Hepatocyte (in vitro differentiated cells): ENCODE measurements at regions not wholly inside any gene's neighbourhood (a gene's known extent, or its start where the extent isn't known, plus 50 kb on each side); places are given as distances from the start of the nearest gene placed in this dataset.

Experiments used
- DNase-seq: peaks from one replicate; pipeline ENCODE4 v3.0.0-alpha.2; 2016; ENCODE audit warnings: low spot score
- H2AFZ ChIP-seq: fragments of 200-600 bp; sonication (generic); 2 replicates; pipeline ENCODE4 v1.6.0; 2016; ENCODE audit warnings: antibody characterized with exemption, mild to moderate bottlenecking
- H3K27ac ChIP-seq: fragments of 200-600 bp; sonication (generic); 2 replicates; pipeline ENCODE4 v1.5.1; 2016; ENCODE audit warnings: mild to moderate bottlenecking
- H3K27me3 ChIP-seq: fragments of 200-600 bp; sonication (generic); 2 replicates; pipeline ENCODE4 v1.6.1; 2016
- H3K36me3 ChIP-seq: fragments of 200-600 bp; sonication (generic); replicated peaks from 2 replicates; pipeline ENCODE4 v1.5.1; 2016; ENCODE audit warnings: low read depth; ENCODE audit not compliant: insufficient read depth
- H3K4me1 ChIP-seq: fragments of 200-600 bp; sonication (generic); 2 replicates; pipeline ENCODE4 v1.5.1; 2016; ENCODE audit warnings: mild to moderate bottlenecking, moderate library complexity; ENCODE audit not compliant: insufficient read depth
- H3K4me2 ChIP-seq: fragments of 200-600 bp; sonication (generic); 2 replicates; pipeline ENCODE4 v1.6.0; 2016
- H3K4me3 ChIP-seq: fragments of 200-600 bp; sonication (generic); 2 replicates; pipeline ENCODE4 v1.5.1; 2016; ENCODE audit warnings: mild to moderate bottlenecking
- H3K79me2 ChIP-seq: fragments of 200-600 bp; sonication (generic); 2 replicates; pipeline ENCODE4 v1.6.0; 2017; ENCODE audit warnings: mild to moderate bottlenecking
- H3K9me2 ChIP-seq: fragments of 200-600 bp; sonication (generic); replicated peaks from 2 replicates; pipeline ENCODE4 v1.6.0; 2017; ENCODE audit warnings: mild to moderate bottlenecking; ENCODE audit not compliant: insufficient read depth
- H3K9me3 ChIP-seq: fragments of 200-600 bp; sonication (generic); 2 replicates; pipeline ENCODE4 v1.5.1; 2016; ENCODE audit warnings: low read depth, mild to moderate bottlenecking
- H4K20me1 ChIP-seq: fragments of 200-600 bp; sonication (generic); 2 replicates; pipeline ENCODE4 v1.6.0; 2016; ENCODE audit warnings: mild to moderate bottlenecking; ENCODE audit not compliant: insufficient read depth, poor library complexity, severe bottlenecking
- CTCF ChIP-seq: fragments of 200-600 bp; sonication (generic); IDR thresholded peaks from 2 replicates; pipeline ENCODE4 v1.5.1; 2016; ENCODE audit warnings: antibody characterized with exemption, mild to moderate bottlenecking; ENCODE audit not compliant: poor library complexity
- EZH2 ChIP-seq: fragments of 200-600 bp; sonication (generic); IDR thresholded peaks from 2 replicates; pipeline ENCODE4 v1.6.1; 2016; ENCODE audit warnings: antibody characterized with exemption, mild to moderate bottlenecking, borderline replicate concordance
- EZH2phosphoT487 ChIP-seq: fragments of 200-600 bp; sonication (generic); IDR thresholded peaks from one replicate; pipeline ENCODE4 v1.6.1; 2018; ENCODE audit warnings: antibody characterized with exemption, mild to moderate bottlenecking, low read depth, moderate library complexity; ENCODE audit not compliant: unreplicated experiment, severe bottlenecking
- WGBS: methylation state at CpG from one replicate; pipeline ENCODE4 v1.1.6; 2016; ENCODE audit warnings: low lambda C conversion rate; ENCODE audit errors: missing lambda C conversion rate; 5-methylcytosine and 5-hydroxymethylcytosine counted together

DNA sequence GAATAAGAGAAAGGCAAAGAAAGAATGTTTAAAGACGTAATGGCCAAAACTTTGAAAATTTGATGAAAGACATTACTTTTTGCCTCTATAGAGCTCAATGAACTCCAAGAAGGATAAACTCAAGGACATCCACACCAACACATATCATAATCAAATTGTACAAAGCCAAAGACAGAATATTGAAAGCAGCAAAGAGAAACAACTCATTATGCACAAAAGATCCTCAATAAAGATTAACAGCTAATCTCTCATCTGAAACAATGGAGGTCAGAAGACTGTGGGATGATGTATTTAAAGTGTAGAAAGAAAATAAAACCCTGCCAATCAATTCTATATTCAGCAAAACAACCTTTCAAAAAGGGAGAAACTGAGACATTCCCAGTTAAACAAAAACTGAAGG, 129.1 kb upstream of the TEX13D start:
- Histone ChIP-seq H3K27me3 (no peaks in the 10 kb centered on the region), H3K4me1 (no peaks in the 10 kb centered on the region), H3K36me3 (no peaks in the 10 kb centered on the region), H2AFZ (no peak overlapping the region), H3K79me2 (no peaks in the 10 kb centered on the region), H3K4me2 (no peak overlapping the region), H4K20me1 (no peaks in the 10 kb centered on the region), H3K4me3 (no peak overlapping the region), H3K27ac (no peak overlapping the region), H3K9me2 (peaks cover 7% of the 10 kb centered on the region), H3K9me3 (no peaks in the 10 kb centered on the region)
- 86% methylated on average over 1 of the region's 1 CpG for WGBS
- no peak for DNase-seq
- no peak for TF ChIP-seq EZH2
- TF ChIP-seq CTCF, result no peak
- TF ChIP-seq EZH2phosphoT487, result no peak

DNA sequence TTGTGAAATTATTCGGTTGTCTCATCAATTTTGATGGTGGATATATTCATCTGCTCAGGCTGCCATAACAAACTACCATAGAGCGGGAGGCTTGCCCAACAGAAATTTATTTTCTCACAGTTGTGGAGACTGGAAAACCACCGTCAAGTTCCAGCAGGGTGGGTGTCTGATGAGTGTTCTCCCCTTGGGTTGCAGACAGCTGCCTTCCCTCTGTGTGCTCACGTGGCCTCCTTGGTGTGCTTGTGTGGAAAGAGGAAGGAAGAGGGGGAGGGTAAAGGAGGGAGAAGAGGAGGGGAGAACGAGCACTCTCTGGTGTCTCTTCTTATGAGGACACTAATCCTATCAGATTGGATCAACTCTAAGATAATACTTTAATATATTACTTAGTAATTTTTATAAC, 123.8 kb upstream of the TEX13D start:
- WGBS, result 63% methylated on average over 5 of the region's 5 CpGs
- no peak overlapping the region for H3K4me2 ChIP-seq
- H3K27ac ChIP-seq, result no peak overlapping the region
- no peaks in the 10 kb centered on the region for H3K27me3 ChIP-seq
- no peaks in the 10 kb centered on the region for H3K79me2 ChIP-seq
- TF ChIP-seq EZH2, result no peak
- TF ChIP-seq CTCF, result no peak
- no peak for TF ChIP-seq EZH2phosphoT487
- H4K20me1 ChIP-seq, result no peaks in the 10 kb centered on the region
- H2AFZ ChIP-seq, result no peak overlapping the region
- H3K4me3 ChIP-seq, result no peak overlapping the region
- H3K9me2 ChIP-seq, result no peaks in the 10 kb centered on the region
- no peaks in the 10 kb centered on the region for H3K4me1 ChIP-seq
- no peak for DNase-seq
- H3K9me3 ChIP-seq, result no peaks in the 10 kb centered on the region
- no peaks in the 10 kb centered on the region for H3K36me3 ChIP-seq

GRCh38 chrX:124209792-124210576, 122.5 kb upstream of the TEX13D start:
- H2AFZ ChIP-seq, result no peak overlapping the region
- no peak overlapping the region for H3K4me2 ChIP-seq
- DNase-seq, result no peak
- H4K20me1 ChIP-seq, result no peaks in the 10 kb centered on the region
- no peaks in the 10 kb centered on the region for H3K79me2 ChIP-seq
- H3K36me3 ChIP-seq, result no peaks in the 10 kb centered on the region
- no peaks in the 10 kb centered on the region for H3K27me3 ChIP-seq
- H3K9me2 ChIP-seq, result no peaks in the 10 kb centered on the region
- TF ChIP-seq EZH2phosphoT487, result no peak
- TF ChIP-seq EZH2, result no peak
- TF ChIP-seq CTCF, result no peak
- H3K9me3 ChIP-seq, result no peaks in the 10 kb centered on the region
- H3K4me1 ChIP-seq, result no peaks in the 10 kb centered on the region
- H3K27ac ChIP-seq, result no peak overlapping the region
- H3K4me3 ChIP-seq, result no peak overlapping the region
- WGBS, result 66% methylated on average over 6 of the region's 6 CpGs
